ENCODE measurements at regions not wholly inside any gene's neighbourhood (a gene's known extent, or its start where the extent isn't known, plus 50 kb on each side); places are given as distances from the start of the nearest gene placed in this dataset.
A peak's percentile ranks its signal among the peaks of the same experiment; 100 is the strongest.
"Not testable (repeated sequence)": the region's sequence is repeated elsewhere in the genome, so short reads cannot be mapped to it uniquely, and the experiment has no call there.

- no peak for DNase-seq
- ATAC-seq: no peak
Observed at GRCh38 chr3:40753291-40753770, 228.6 kb downstream of the ZNF621 start.

GRCh38 chr3:40753951-40754350, 229.2 kb downstream of the ZNF621 start:
- DNase-seq (no peak), ATAC-seq (no peak)

GRCh38 chr3:40754994-40755393, 230.2 kb downstream of the ZNF621 start:
- ATAC-seq (peak; percentile 49), DNase-seq (no peak)

GRCh38 chr3:40756500-40756899, 231.7 kb downstream of the ZNF621 start:
- no peak for DNase-seq

GRCh38 chr3:40762771-40763170, 238.0 kb downstream of the ZNF621 start:
- DNase-seq, ATAC-seq: not testable (repeated sequence)

More at GRCh38 chr3:40756500-40756899, 231.7 kb downstream of the ZNF621 start:
- ATAC-seq: no peak

GRCh38 chr3:40763807-40764206, 239.0 kb downstream of the ZNF621 start:
- DNase-seq: no peak
- ATAC-seq: no peak

GRCh38 chr3:40764747-40765146, 240.0 kb downstream of the ZNF621 start:
- ATAC-seq: no peak
- DNase-seq: no peak

- DNase-seq (no peak), ATAC-seq (no peak)
Observed at GRCh38 chr3:40765884-40766283, 241.1 kb downstream of the ZNF621 start.

GRCh38 chr3:40766396-40766795, 241.6 kb downstream of the ZNF621 start:
- DNase-seq (no peak), ATAC-seq (no peak)

- no peak for DNase-seq
Observed at GRCh38 chr3:40768046-40768445, 243.3 kb downstream of the ZNF621 start.

GRCh38 chr3:40768536-40768935, 243.8 kb downstream of the ZNF621 start:
- no peak for ATAC-seq
- no peak for DNase-seq

More at GRCh38 chr3:40768046-40768445, 243.3 kb downstream of the ZNF621 start:
- ATAC-seq: no peak

GRCh38 chr3:40770061-40770460, 245.3 kb downstream of the ZNF621 start:
- no peak for DNase-seq
- ATAC-seq: no peak

- no peak for ATAC-seq
- DNase-seq: no peak
Observed at GRCh38 chr3:40771112-40771511, 246.4 kb downstream of the ZNF621 start.

- ATAC-seq (no peak), DNase-seq (no peak)
Observed at GRCh38 chr3:40779039-40779438, 254.3 kb downstream of the ZNF621 start.

- ATAC-seq: no peak
- no peak for DNase-seq
Observed at GRCh38 chr3:40780291-40780924, 255.6 kb downstream of the ZNF621 start.

- DNase-seq (no peak), ATAC-seq (no peak)
Observed at GRCh38 chr3:40780925-40781406, 256.2 kb downstream of the ZNF621 start.

GRCh38 chr3:40782111-40782721, 257.5 kb downstream of the ZNF621 start:
- DNase-seq: no peak
- ATAC-seq: peak; percentile 59

GRCh38 chr3:40790746-40791145, 266.0 kb downstream of the ZNF621 start:
- no peak for DNase-seq
- ATAC-seq: no peak

- no peak for ATAC-seq
- DNase-seq: no peak
Observed at GRCh38 chr3:40793730-40794129, 269.0 kb downstream of the ZNF621 start.

- ATAC-seq: no peak
- no peak for DNase-seq
Observed at GRCh38 chr3:40800343-40800742, 275.6 kb downstream of the ZNF621 start.

- ATAC-seq: no peak
- DNase-seq: no peak
Observed at GRCh38 chr3:40801284-40801741, 276.6 kb downstream of the ZNF621 start.

GRCh38 chr3:40803311-40803710, 278.6 kb downstream of the ZNF621 start:
- DNase-seq (no peak), ATAC-seq (no peak)

- no peak for DNase-seq
- no peak for ATAC-seq
Observed at GRCh38 chr3:40805456-40805855, 280.7 kb downstream of the ZNF621 start.

- DNase-seq (no peak), ATAC-seq (no peak)
Observed at GRCh38 chr3:40810813-40811212, 286.1 kb downstream of the ZNF621 start.

Data from stimulated activated naive CD8-positive, alpha-beta T cell treated with anti-CD3 and anti-CD28 coated beads, Interleukin-15, Interleukin-2, amounts not matched to agents 100 U/mL and 50 U/mL, for 24 hours (primary cell).